GM12878 (cell line): ENCODE measurements at regions not wholly inside any gene's neighbourhood (a gene's known extent, or its start where the extent isn't known, plus 50 kb on each side); places are given as distances from the start of the nearest gene placed in this dataset.

Experiments used
- ATAC-seq: fragments of 200-7000 bp; cut with Tn5 transposase; 3 replicates; pipeline ENCODE4 v1.9.1; 2020; ENCODE audit warnings: mild to moderate bottlenecking, moderate library complexity
- BruUV-seq: library from RNA; stranded (reverse); fragments of 400-500 nt; replicated peaks from 2 replicates; lab custom pipeline; 2021; lab: Mats Ljungman, UMichigan
- CTCF ChIA-PET: fragments of 300-600 bp; sonication (Branson Sonifier 250); formaldehyde crosslinking; extraction: SDS; loops from one replicate; lab custom pipeline; 2021; ENCODE audit warnings: inconsistent platforms; lab: Yijun Ruan, JAX
- POLR2A ChIA-PET: fragments of 350-600 bp; formaldehyde crosslinking; extraction: SDS; loops from one replicate; lab custom pipeline; 2021; ENCODE audit warnings: inconsistent platforms; lab: Charles Lee
- RAD21 ChIA-PET: fragments of 300-600 bp; sonication (Branson Sonifier 250); formaldehyde crosslinking; loops from one replicate; lab custom pipeline; 2023; ENCODE audit warnings: antibody characterized with exemption; ENCODE audit not compliant: unreplicated experiment; lab: Charles Lee
- SMC1A ChIA-PET: fragments of 300-600 bp; sonication (Branson Sonifier 250); formaldehyde crosslinking; loops from one replicate; lab custom pipeline; 2023; ENCODE audit not compliant: unreplicated experiment, uncharacterized antibody; lab: Charles Lee
- DNase-seq: peaks from one replicate; pipeline ENCODE4 v3.0.0-alpha.2; 2011; ENCODE audit warnings: low read depth, low spot score
- FAIRE-seq: peaks from 3 replicates; lab custom pipeline; 2011; peaks lifted over from hg19 to GRCh38; lab: Jason Lieb, UNC
- H2AFZ ChIP-seq: 2 replicates; pipeline ENCODE4 v1.6.0; 2011; ENCODE audit warnings: low read depth, low read length, control low read depth; ENCODE audit not compliant: control insufficient read depth
- H3K27ac ChIP-seq: 2 replicates; pipeline ENCODE4 v1.5.1; 2011; ENCODE audit warnings: control low read depth; ENCODE audit not compliant: control insufficient read depth, insufficient read depth
- H3K27me3 ChIP-seq, 2 experiments: replicated peaks in 1 of 2; 2 replicates each; pipeline versions ENCODE4 v1.6.0 to v1.6.1; 2011; ENCODE audit warnings: low read length in 1 of 2; ENCODE audit not compliant: control insufficient read depth in 2 of 2, insufficient read depth in 2 of 2
- H3K36me3 ChIP-seq, 2 experiments: 2 replicates each; pipeline ENCODE4 v1.5.1; 2011; ENCODE audit warnings: low read length in 1 of 2; ENCODE audit not compliant: control insufficient read depth in 2 of 2, insufficient read depth in 2 of 2
- H3K4me1 ChIP-seq: 2 replicates; pipeline ENCODE4 v1.6.1; 2011; ENCODE audit warnings: mild to moderate bottlenecking, low read length, moderate library complexity, mixed read lengths; ENCODE audit not compliant: control insufficient read depth, insufficient read depth
- H3K4me2 ChIP-seq: 2 replicates; pipeline ENCODE4 v1.6.0; 2011; ENCODE audit warnings: control low read depth; ENCODE audit not compliant: control insufficient read depth, insufficient read depth
- H3K4me3 ChIP-seq: fragments of 200-600 bp; sonication (generic); 2 replicates; pipeline ENCODE4 v1.5.1; 2016
- H3K79me2 ChIP-seq: 2 replicates; pipeline ENCODE4 v1.6.0; 2011; ENCODE audit warnings: low read length; ENCODE audit not compliant: control insufficient read depth, insufficient read depth
- H3K9ac ChIP-seq: 2 replicates; pipeline ENCODE4 v1.8.0; 2011; ENCODE audit warnings: low read length, control low read depth, mixed read lengths; ENCODE audit not compliant: control insufficient read depth, insufficient read depth
- H3K9me3 ChIP-seq: replicated peaks from 3 replicates; pipeline ENCODE4 v1.5.1; 2011; ENCODE audit warnings: mild to moderate bottlenecking, low read length; ENCODE audit not compliant: control insufficient read depth, insufficient read depth
- H4K20me1 ChIP-seq: 2 replicates; pipeline ENCODE4 v1.6.0; 2011; ENCODE audit not compliant: control insufficient read depth, insufficient read depth
- ESRRA ChIP-seq: IDR thresholded peaks from 2 replicates; pipeline ENCODE4 v1.6.1; 2012; ENCODE audit warnings: mild to moderate bottlenecking, low read length, improper control_type of control experiment
- EZH2 ChIP-seq: IDR thresholded peaks from 2 replicates; pipeline ENCODE4 v1.6.1; 2012; ENCODE audit warnings: low read depth, mild to moderate bottlenecking, control low read depth, inconsistent platforms, low read length, borderline replicate concordance; ENCODE audit not compliant: control insufficient read depth
- GABPA ChIP-seq: IDR thresholded peaks from 2 replicates; pipeline ENCODE4 v1.6.1; 2014; ENCODE audit warnings: antibody characterized with exemption, low read depth, mild to moderate bottlenecking, inconsistent platforms
- JUNB ChIP-seq: IDR thresholded peaks from 2 replicates; pipeline ENCODE4 v1.6.1; 2016; ENCODE audit warnings: antibody characterized with exemption, mild to moderate bottlenecking
- KLF5 ChIP-seq: fragments of 450-650 bp; IDR thresholded peaks from 2 replicates; pipeline ENCODE4 v1.6.1; 2014; ENCODE audit warnings: mild to moderate bottlenecking; ENCODE audit not compliant: partially characterized antibody
- NFIC ChIP-seq: IDR thresholded peaks from 2 replicates; pipeline ENCODE4 v1.6.1; 2012; ENCODE audit warnings: low read depth, mild to moderate bottlenecking, inconsistent platforms, low read length, moderate library complexity
- RELA ChIP-seq: fragments of 450-650 bp; IDR thresholded peaks from 2 replicates; pipeline ENCODE4 v1.8.0; 2014; ENCODE audit warnings: borderline replicate concordance; ENCODE audit not compliant: partially characterized antibody
- TCF3 ChIP-seq: IDR thresholded peaks from 2 replicates; pipeline ENCODE4 v1.6.1; 2012; ENCODE audit warnings: low read depth, mild to moderate bottlenecking, low read length, borderline replicate concordance; ENCODE audit not compliant: insufficient read depth
- WGBS: methylation state at CpG from one replicate; pipeline ENCODE4 v1.1.6; 2016; ENCODE audit warnings: low lambda C conversion rate; ENCODE audit not compliant: insufficient replicate concordance, insufficient coverage; ENCODE audit errors: missing lambda C conversion rate; 5-methylcytosine and 5-hydroxymethylcytosine counted together
- in situ Hi-C: fragments of 300-500 bp; cut with MboI; formaldehyde crosslinking; loops from 9 replicates; pipeline ENCODE4 v1.14.3; 2018; ENCODE audit warnings: mixed read lengths
- intact Hi-C: fragments of 100-400 bp; cut with micrococcal nuclease; formaldehyde crosslinking; loops from one replicate; pipeline ENCODE4 v1.14.2; 2022; ENCODE audit not compliant: unreplicated experiment
- TF ChIP-seq, protein P1 (sequence below): fragments of 450-650 bp; IDR thresholded peaks from 2 replicates; pipeline ENCODE4 v1.6.1; 2018; ENCODE audit warnings: borderline replicate concordance, mild to moderate bottlenecking; ENCODE audit not compliant: partially characterized antibody
- TF ChIP-seq, protein P2 (sequence below): fragments of 450-650 bp; IDR thresholded peaks from 2 replicates; pipeline ENCODE4 v1.6.1; 2018; ENCODE audit warnings: mild to moderate bottlenecking, low read depth, moderate library complexity; ENCODE audit not compliant: partially characterized antibody
- TF ChIP-seq, protein P3 (sequence below): IDR thresholded peaks from 2 replicates; pipeline ENCODE4 v1.6.1; 2011; ENCODE audit warnings: low read depth, low read length, improper control_type of control experiment, borderline replicate concordance

DNA sequence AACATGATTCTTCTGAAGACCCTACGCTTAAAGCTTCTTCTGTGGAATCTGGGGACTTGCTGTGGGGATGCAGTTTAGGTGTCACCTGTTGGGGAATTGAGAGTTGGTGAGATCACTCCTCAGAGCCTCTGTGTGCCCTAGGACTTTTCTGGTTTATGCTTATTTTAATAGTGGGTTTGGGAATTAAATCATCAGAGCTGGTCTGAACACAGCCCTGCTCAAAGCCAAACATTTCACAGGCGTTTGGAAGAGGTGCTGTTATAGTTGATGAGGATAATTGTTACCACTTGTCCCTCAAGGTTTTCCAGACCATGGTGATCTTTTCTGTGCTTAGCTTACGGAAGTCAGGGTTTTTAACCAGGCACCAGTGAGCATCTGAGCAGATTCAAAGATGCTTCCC lies 106.1 kb downstream of the EBLN1 start:
- ChIA-PET RAD21 (no interaction called here), SMC1A (no interaction called here), POLR2A (no interaction called here), CTCF (no interaction called here)
- H3K9ac ChIP-seq, result no peak overlapping the region
- H3K27me3 ChIP-seq, result no peaks in the 10 kb centered on the region
- ATAC-seq (no peak), FAIRE-seq (no peak), DNase-seq (no peak)
- no peaks in the 10 kb centered on the region for H3K36me3 ChIP-seq
- no peak overlapping the region for H3K27ac ChIP-seq
- no peak overlapping the region for H3K4me2 ChIP-seq
- no peaks in the 10 kb centered on the region for H3K4me1 ChIP-seq
- in situ Hi-C loops, result no loop called here
- TF ChIP-seq, protein P1, sequence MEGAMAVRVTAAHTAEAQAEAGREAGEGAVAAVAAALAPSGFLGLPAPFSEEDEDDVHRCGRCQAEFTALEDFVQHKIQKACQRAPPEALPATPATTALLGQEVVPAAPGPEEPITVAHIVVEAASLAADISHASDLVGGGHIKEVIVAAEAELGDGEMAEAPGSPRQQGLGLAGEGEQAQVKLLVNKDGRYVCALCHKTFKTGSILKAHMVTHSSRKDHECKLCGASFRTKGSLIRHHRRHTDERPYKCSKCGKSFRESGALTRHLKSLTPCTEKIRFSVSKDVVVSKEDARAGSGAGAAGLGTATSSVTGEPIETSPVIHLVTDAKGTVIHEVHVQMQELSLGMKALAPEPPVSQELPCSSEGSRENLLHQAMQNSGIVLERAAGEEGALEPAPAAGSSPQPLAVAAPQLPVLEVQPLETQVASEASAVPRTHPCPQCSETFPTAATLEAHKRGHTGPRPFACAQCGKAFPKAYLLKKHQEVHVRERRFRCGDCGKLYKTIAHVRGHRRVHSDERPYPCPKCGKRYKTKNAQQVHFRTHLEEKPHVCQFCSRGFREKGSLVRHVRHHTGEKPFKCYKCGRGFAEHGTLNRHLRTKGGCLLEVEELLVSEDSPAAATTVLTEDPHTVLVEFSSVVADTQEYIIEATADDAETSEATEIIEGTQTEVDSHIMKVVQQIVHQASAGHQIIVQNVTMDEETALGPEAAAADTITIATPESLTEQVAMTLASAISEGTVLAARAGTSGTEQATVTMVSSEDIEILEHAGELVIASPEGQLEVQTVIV, result no peak
- TF ChIP-seq ESRRA (no peak), NFIC (no peak), GABPA (no peak)
- BruUV-seq, result no TSS peak
- H3K4me3 ChIP-seq, result no peak overlapping the region
- intact Hi-C loops, result no loop called here
- WGBS, result 40% methylated on average over 3 of the region's 3 CpGs
- no peaks in the 10 kb centered on the region for H4K20me1 ChIP-seq
- H2AFZ ChIP-seq, result no peak overlapping the region
- H3K9me3 ChIP-seq, result no peaks in the 10 kb centered on the region
- H3K79me2 ChIP-seq, result no peaks in the 10 kb centered on the region

DNA sequence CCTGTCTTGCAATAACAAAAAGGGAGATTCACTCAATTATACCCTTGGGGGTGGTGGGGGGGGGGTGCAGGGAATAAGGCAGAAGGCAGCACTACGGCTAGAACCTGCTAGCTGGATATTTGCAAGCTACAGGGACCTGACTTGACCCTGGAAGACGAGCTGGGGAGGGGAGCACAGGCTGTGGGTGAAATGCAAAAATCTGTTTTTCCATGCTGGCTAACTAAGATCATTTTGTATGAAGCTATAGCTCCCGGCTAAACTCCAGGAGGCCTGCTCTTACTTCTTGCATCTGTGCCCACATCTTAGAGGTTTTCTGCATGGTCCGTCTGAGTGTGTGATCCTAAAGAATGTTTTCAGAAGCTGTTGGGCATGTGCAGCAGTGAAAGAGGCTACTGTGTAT lies 106.6 kb downstream of the EBLN1 start:
- ChIA-PET SMC1A (no interaction called here), CTCF (no interaction called here), POLR2A (no interaction called here), RAD21 (no interaction called here)
- Histone ChIP-seq H3K4me3 (no peak overlapping the region), H3K9me3 (no peaks in the 10 kb centered on the region), H3K27me3 (no peaks in the 10 kb centered on the region), H3K27ac (no peak overlapping the region), H3K36me3 (no peaks in the 10 kb centered on the region), H3K9ac (no peak overlapping the region), H2AFZ (no peak overlapping the region), H4K20me1 (no peaks in the 10 kb centered on the region), H3K79me2 (no peaks in the 10 kb centered on the region), H3K4me1 (no peaks in the 10 kb centered on the region), H3K4me2 (no peak overlapping the region)
- FAIRE-seq (no peak), DNase-seq (no peak), ATAC-seq (no peak)
- WGBS, result 47% methylated on average over 4 of the region's 4 CpGs
- in situ Hi-C loops (no loop called here), intact Hi-C loops (no loop called here)
- no TSS peak for BruUV-seq
- TF ChIP-seq RELA (no peak), ESRRA (no peak), EZH2 (no peak), JUNB (no peak), KLF5 (no peak), TCF3 (no peak)
- TF ChIP-seq, protein P2, sequence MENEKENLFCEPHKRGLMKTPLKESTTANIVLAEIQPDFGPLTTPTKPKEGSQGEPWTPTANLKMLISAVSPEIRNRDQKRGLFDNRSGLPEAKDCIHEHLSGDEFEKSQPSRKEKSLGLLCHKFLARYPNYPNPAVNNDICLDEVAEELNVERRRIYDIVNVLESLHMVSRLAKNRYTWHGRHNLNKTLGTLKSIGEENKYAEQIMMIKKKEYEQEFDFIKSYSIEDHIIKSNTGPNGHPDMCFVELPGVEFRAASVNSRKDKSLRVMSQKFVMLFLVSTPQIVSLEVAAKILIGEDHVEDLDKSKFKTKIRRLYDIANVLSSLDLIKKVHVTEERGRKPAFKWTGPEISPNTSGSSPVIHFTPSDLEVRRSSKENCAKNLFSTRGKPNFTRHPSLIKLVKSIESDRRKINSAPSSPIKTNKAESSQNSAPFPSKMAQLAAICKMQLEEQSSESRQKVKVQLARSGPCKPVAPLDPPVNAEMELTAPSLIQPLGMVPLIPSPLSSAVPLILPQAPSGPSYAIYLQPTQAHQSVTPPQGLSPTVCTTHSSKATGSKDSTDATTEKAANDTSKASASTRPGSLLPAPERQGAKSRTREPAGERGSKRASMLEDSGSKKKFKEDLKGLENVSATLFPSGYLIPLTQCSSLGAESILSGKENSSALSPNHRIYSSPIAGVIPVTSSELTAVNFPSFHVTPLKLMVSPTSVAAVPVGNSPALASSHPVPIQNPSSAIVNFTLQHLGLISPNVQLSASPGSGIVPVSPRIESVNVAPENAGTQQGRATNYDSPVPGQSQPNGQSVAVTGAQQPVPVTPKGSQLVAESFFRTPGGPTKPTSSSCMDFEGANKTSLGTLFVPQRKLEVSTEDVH, result no peak
- TF ChIP-seq, protein P3, sequence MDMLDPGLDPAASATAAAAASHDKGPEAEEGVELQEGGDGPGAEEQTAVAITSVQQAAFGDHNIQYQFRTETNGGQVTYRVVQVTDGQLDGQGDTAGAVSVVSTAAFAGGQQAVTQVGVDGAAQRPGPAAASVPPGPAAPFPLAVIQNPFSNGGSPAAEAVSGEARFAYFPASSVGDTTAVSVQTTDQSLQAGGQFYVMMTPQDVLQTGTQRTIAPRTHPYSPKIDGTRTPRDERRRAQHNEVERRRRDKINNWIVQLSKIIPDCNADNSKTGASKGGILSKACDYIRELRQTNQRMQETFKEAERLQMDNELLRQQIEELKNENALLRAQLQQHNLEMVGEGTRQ, result no peak
